ENCODE measurements at regions not wholly inside any gene's neighbourhood (a gene's known extent, or its start where the extent isn't known, plus 50 kb on each side); places are given as distances from the start of the nearest gene placed in this dataset.

DNA sequence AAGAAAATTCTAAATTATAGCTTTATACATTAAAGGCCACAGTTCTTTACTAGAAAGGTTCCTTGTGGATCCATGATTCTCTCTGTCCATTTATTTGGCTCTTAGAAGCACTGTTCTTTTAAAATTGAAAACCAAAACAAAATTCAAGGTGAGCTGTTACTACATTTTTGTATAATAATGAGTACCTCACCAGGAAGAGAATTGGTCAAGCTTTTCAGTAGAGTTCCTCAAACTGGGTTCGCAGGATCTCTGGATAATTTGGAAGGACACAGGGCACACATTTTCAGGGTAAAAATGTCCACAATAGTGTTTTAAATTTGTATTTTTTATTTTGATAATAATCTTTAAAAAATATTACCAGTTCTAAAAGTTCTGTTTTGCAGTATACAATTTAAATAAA is 93.0 kb downstream of the PPP1R3A start:
- DNase-seq, result no peak

DNA sequence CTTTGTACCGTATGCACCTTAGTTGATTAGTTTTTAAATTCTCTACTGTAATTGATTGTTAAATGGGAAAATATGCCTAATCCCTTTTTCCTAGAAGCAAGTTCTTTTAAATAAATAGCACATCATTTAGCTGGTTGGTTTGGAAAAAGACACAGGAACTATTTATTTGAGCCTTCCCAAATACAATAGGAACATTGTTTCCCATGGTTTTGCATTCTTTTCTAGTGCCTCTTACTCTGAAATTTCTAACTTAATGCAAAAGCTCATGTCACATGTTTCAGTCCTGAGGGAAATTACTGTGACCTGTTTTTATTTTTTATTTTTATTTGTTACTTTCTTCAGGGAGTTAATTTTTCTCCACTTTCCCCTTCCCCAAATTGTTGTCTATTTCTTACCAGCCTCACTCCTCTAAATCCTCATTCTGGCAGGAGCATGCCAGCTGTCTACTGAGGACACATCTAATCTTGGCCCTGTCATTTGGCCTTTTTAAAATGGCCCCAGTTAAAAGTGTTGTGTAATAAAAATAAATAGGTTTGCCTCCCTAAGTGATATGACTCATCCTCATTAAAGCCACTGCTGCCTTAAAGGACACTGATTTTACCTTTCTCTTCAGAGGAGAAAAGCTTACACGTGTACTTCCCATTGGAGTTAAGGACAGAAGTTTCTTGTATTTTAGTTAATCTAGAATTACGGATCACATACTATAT is 94.5 kb downstream of the PPP1R3A start:
- no peak for DNase-seq

DNA sequence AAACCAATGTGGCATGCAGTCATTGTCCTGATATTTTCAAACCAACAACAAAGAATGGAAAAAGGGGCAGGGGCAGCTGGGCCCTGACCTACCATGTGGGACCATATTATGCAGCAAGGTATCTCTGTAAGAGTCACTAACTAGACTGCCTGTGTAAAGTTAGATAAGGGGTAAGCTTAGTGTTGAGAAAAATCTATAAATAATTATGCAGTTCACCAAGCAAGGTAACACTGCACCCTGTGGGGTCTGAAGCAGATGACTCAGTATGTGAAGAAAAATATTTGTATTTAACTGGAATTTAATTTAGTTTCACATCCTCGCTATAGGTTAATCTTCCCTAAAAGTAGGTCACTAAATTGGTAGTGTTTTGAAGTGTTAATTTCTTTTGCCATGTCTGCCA is 99.3 kb downstream of the PPP1R3A start:
- no peak for DNase-seq

DNA sequence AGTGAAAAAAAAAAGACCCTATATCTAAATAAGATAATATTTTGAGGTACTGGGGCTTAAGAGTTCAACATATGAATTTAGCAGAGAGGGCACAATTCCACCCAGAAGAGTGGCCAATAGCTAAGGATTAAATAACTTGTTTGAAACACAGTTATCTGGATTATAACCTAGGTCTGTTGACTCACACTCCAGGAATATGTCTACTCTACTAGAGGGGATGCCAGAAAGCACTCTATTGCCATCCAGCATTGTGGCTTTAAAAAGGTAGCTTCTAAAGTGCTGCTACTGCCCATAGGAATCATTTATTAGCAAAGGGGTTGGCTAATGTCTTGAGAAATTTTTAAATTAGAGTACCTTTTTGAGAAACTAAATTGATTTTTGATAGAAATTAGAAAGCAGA is 102.2 kb downstream of the PPP1R3A start:
- no peak for DNase-seq

DNA sequence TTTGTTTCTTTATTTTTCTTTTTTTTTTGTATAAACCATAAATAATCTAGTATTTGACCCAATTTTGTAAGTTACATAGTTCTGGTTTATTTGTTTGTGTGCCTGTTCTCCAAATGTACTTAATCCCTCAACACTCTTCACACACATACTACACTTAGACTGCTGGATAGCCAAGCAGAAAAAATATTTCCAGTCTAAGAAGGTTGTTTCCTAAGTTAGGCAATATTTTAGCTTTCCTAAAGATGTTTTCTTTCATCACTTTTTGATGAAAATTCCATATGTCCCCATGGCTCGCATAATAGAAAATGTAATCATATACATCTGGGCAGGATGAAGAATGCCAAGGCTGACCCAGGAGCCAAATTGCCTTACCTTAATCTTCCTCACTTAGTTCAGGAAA is 105.3 kb downstream of the PPP1R3A start:
- DNase-seq, result no peak

DNA sequence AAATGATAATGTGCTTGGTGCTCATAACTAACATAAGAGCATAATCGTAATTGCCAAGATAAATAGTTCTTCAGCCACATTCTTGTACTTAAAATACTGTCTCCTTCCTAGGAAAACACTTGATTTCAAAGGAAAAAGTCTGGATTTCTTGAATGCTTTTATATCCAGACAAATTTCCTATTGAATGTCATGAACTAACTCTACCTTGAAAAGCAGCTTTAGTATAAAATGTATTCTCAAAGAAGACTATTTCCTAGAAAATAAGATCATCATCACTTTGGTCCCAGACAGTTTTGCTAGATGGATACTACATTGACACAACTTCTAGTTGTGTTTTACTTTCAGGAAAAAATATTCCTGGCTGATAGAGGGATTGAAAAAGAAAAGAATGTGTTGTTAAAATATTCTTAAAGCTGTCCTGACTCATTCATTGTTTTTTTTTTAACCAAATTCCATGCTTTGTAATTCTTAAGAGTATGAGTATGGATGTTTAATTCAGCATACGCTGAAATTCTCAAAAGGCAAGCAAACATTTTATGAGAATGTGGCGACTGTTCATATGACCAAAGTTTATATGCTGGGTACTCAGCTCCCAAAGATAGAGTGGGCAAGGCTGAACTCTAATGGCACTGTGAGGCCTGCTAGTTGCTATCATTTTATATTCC is 106.1 kb downstream of the PPP1R3A start:
- no peak for DNase-seq

DNA sequence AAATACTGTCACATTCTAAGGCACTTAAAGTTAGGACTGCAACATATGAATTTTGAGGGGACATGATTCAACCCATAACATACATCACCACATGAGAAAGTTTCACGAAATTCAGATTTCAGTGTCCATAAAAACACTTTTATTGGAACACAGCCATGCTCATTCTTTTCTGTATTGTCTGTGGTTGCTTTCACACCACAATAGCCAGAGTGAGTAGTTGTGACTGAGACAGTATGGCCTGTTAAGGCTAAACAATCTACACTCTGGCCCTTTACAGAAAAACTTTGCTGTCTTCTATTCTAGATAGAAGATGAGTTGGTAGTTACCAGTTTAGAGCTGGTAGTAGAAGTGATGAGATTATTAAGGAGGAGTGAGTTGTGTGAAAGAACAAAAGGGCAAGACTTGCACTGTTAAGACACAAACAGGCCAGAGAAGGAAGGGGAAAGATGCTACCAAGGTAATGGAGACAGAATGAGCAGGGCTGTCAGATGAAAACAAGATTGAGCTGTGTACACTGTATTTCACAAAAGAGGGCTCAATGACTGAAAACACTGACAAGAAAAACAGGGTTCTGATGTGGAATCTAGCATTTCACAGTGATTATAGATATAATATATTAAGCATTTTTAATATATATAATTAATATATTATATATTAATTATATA is 108.6 kb downstream of the PPP1R3A start:
- no peak for DNase-seq

DNA sequence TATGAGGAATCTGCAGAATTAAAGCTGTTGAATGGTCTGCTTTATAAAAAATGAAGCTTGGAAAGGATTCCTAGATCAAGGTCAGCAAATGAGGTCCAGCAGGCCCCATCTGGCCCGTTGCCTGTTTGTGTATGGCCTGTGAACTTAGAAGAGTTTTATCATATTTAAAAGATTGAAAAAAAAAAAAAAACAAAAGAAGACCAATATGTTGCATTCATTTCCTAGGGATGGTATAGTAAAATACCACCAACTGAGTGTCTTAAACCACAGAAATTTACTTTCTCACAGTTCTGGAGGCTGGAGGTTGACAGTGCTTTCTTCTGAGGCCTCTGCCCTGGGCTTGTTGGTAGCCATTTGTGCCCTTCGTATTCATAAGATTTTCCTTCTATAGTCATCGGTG is 109.2 kb downstream of the PPP1R3A start:
- no peak for DNase-seq

DNA sequence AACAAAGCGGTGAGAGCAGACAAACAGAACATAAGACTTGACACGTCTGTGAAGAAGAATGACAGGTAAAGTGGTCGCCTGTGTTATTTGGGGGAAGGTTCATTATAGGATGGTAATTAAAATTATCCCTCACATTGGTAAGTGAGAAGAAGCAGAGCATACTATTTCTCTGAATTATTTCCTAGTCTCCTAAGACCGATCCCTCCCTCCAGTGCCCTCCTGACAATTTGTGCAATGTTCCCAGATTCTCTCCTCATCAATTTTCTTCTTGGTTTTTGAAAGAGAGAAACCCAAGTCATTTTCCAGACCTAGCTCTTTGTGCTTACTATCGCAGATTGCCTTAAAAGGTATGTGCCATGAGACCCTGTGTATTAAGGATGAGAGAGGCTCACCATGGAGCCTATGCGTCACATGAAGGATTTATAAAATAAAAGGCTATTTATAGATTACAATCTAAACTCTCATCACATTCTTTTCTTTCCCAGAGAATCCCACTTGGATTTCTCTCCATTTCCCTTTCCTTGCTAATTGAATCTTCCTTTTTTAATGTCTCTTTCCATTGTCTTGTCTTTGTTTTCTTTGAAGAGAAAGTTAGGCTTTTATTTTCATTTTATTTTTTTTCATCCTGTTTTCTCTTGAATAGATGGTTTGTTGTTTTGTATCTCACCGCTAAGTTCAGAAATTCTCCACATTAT is 112.0 kb downstream of the PPP1R3A start:
- no peak for DNase-seq

DNA sequence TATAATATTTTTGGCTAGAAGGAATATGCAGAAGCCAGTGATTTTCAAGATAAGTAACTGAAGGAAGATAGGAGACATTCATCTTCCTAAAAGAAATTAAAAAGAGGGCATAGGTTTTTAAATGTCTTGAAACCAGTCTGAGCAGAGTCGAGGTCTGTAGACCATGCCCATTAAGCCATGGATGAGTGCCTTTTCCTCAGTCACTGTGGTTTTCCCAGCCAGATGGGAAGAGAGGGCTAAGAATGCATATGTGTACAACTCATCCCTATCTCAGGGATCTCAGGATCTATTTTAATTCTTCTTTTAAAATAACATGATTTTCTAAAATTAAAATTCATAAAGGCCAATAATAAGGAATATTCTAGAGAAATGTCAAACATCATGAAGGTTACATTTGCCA is 112.8 kb downstream of the PPP1R3A start:
- no peak for DNase-seq

DNA sequence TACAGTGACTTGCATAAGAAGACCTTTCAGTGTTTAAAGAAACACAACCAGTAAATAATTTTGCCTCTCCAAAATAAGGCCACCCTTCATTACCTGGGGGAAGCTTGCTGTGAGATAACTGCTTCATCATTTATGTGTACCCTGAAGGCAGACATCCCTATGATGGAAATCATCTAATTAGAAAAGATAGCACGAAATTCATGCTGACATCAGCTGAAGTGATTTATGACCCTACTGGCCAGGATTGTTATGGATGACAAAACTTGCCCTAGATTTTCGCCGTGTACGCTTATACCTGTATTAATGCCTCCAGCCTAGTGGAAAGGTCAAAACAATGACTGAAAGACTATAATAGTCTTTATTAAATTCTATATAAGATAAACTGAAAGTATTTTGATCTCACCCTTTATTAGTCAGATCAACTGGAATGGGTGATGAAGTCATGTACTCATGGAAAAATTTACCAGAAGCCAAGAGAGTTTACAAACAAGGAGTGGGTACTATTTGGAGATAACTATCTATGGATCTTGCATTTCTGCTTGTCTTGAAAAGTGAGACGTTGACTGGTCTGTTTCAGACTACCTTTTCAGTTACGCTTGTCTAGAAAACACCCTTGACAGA is 114.2 kb downstream of the PPP1R3A start:
- DNase-seq, result no peak

DNA sequence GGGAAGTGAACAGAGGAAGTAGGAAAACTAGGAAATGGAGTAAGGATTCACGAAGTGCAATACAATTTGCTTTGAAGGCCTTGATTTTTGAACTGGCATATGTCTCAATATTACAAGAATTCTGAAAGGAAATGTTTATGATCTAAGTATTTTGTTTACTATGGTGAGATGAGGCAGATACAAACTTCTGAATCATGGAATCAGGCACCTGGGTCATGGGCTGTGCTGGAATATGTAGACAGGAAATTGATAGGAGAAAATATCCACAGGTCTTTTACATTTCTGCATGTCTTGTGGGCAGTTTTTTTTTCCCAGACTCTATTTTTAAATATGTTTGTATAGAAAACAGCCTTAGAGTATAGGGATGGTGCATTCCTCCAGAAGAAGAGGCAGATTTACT is 117.1 kb downstream of the PPP1R3A start:
- no peak for DNase-seq

DNA sequence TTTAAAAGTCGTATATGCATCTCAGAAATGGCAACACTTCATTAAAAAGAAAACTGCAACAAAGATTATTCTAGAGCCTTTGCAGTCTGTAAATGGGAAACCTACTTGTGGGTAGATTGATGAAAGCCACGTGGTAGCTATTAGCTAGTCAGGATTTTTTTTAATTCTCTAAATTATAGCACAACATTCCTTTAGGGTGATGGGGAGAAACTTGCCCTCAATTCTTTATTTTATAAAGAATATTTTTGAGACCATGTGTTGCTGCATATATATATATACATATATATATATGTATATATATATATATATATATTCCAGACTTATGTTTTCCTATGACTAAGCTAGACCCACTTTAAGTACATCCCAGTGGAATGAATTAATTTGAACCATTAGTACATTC is 118.0 kb downstream of the PPP1R3A start:
- peak; percentile 0 for DNase-seq

DNA sequence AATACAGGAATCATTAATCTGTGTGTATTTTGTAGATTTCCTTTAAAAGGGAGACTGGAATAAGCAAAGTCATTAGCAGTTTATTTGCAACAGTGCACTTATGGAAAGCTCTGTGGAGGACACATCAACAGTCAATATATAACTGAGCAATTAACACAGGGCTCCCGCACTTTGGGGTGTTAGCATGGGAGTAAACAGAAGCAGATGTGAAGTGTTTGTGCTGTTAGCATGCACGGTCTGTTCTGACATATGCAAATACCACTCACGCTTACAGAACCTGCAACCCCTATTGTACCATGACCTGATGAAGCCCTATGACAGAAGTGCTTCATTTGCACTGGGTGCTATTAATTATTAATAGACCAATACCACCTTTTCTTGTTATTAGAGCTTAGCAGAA is 118.9 kb downstream of the PPP1R3A start:
- DNase-seq, result peak; percentile 32

DNA sequence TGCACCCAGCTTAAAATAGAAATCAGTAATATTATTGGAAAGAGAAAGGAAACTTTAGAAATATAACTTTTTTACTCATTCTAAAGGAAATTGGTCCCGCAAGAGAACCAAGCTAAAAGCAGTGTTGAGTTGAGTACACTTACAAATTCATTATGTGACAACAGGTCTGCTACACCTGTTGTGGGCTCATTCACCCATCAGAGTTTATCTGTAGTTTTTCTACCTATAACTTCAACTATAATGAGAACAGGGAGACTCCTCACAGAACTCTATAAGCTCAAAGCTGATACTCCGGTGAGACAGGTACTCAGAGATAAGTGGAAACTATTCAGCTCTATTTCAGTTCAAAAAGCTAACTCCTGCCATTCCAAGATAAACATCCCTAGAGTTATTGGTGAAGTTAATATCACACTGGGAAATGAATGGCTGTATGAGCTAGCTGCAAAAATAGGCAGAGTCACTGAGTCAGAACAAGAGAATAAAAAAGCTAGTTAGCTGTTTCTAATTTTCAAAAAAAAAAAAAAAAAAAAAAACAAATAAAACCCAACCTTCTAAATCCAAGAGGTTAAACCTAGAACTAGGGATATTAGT is 121.3 kb downstream of the PPP1R3A start:
- peak; percentile 28 for DNase-seq

DNA sequence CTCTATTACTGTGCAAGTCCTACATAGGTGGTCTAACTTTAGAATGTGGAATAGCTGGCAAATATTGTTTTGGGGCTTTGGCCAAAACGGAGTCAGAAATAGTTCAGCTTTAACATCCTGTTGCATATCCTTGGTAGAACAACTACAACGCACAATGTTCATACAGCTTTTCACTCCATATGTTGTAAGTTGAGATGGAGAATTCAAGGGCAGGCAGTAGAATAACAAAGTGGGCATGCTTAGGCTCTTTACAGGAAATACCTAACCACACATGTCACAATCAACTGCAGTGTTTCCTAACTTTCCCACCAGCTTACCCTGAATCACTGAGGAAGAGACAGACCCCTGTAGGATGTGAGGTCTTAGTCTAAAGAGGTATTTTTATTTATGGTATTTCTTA is 122.3 kb downstream of the PPP1R3A start:
- DNase-seq, result peak; percentile 31

DNA sequence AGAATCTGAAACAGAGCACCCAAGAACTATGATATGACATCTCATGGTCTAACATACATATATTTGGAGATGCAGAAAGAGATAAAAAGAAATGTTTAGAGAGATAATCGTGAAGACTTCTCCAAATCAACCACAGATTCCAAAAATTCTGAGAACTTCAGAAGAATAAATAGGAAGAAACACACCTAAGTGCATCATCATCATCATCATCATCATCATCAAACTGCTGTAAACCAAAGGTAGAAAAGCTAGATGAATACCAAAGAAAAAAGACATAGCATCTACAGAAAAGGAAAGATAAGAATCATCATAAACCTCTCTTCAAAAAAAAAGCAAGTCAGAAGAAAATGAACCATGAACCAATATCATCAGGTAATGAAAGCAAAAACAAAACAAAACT is 124.2 kb downstream of the PPP1R3A start:
- DNase-seq, result no peak

DNA sequence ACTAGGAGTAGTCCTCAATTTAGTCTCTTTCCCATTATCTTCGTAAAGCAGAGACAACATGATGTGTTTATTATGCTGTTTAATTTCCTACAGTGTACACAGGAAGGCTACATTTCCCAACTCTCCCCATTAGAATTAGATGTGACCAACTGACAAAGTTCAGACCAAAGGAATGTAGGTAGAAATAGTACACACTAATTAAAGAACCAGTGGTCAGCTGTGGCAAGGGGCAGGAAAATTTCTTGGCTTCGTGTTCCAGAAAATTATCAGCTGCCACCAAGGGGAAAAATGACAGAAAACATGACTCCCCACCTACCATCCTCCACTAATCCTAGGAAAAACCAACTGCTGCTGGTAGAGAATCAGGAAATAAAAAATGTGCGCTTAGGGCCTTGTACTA is 125.6 kb downstream of the PPP1R3A start:
- DNase-seq, result no peak

DNA sequence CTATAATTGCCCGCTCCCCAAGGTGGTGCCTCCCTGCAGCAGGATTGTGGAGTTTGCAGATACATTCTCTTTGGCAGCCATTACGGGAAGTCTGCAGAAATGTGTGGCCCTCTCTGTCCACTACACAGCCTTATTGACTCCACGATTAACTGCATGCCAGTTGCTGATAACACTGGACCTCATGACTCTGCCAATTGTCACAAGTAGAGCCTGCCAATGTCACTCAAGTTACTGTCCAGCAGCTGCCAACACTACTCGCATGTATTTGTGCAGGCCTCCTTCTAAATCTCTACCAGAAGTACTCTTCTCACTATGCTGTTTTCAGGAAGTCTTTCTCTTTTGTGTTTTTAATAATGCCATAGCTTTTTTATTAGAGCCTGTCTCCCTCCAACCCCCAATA is 128.8 kb downstream of the PPP1R3A start:
- DNase-seq, result no peak

DNA sequence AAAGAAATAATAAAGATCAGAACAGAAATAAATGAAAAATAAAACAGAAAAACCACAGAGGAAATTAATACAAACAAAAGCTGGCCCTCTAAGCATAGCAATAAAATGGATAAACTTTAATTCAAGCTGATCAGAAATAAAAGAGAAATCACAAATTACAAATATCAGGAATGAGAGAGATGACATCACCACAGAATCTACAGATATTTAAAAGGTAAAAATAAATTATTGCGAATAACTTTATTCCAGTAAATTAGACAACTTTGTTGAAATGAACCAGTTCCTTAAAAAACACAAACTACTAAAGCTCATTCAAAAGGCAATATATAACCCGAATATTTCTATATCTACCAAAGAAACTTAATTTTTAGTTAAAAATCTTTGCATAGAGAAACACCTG is 131.7 kb downstream of the PPP1R3A start:
- no peak for DNase-seq

DNA sequence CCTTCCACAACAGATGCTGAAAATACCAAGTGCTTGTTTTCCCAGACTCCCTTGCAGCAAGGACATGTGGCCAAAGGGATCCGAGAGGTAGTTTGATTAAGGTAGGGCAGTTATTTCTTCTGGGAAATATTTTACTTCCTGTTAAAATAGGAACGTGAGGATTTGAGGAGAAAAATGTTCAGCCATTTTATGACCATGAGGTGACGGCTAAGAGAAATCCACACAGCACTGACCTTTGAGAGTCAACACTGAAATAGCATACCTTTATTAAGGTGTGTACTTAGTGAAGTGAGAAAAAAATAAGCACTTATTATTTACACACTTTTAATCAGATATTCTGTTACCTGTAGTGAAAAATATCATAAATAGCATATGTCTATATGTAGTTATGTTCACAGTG is 133.9 kb downstream of the PPP1R3A start:
- DNase-seq, result no peak

DNA sequence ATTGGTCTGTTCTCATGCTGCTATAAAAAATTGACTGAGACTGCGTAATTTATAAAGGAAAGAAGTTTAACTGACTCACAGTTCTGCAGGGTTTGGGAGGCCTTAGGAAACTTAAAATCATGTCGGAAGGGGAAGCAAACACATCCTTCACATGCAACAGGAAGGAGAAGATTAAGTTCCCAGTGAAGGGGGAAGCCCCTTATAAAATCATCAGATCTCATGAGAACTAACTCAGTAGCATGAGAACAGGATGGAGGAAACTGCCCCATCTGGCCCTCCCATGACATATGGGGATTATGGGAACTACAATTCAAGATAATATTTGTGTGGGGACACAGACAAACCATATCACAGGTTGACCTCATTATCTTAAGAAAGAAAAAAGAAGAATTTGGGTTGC is 134.5 kb downstream of the PPP1R3A start:
- DNase-seq, result no peak

DNA sequence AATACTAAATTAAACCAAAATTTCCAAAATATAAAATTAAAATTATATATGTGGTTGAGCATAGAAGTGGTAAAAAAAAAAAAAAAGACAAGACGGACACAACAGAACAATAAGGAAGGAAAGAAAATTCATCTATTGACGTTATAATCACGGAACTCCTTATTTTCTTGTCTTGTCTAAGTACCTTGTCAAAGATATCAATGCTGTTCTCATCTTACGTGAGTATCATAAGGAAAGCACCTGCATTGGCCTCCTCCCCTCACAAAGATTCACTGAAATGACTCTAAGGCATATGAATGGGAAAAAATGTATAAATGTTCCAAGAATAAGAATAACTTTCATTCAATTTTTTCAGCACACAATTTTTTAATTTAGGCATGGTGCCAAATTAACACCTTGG is 135.4 kb downstream of the PPP1R3A start:
- DNase-seq, result no peak

Data from NCI-H510A treated with DMSO at 0.1 percent for 48 hours (cell line).